ENCODE measurements at regions not wholly inside any gene's neighbourhood (a gene's known extent, or its start where the extent isn't known, plus 50 kb on each side); places are given as distances from the start of the nearest gene placed in this dataset.

GRCh38 chr4:123974386-123975149, 578.0 kb downstream of the SPRY1 start:
- TF ChIP-seq POLR2A (IDR thresholded peaks at IDR 0.05) (no peak), CTCF (IDR thresholded peaks at IDR 0.05) (no peak)

All from sigmoid colon (tissue), 3 donors.